Tibial nerve (tissue), 4 donors: ENCODE measurements at regions not wholly inside any gene's neighbourhood (a gene's known extent, or its start where the extent isn't known, plus 50 kb on each side); places are given as distances from the start of the nearest gene placed in this dataset.

Experiments used
- EP300 ChIP-seq, 2 donors: sonication (generic); formaldehyde crosslinking; IDR thresholded peaks; one replicate each; pipeline ENCODE4 v1.6.1; 2017; ENCODE audit warnings: antibody characterized with exemption in 2 of 2, mild to moderate bottlenecking in 1 of 2
- POLR2A ChIP-seq, 2 donors: fragments of 450-650 bp; IDR thresholded peaks; one replicate each; pipeline ENCODE4 v1.6.1; 2017; ENCODE audit warnings: antibody characterized with exemption in 2 of 2, mild to moderate bottlenecking in 2 of 2, moderate library complexity in 2 of 2
- TF ChIP-seq, protein P1 (sequence below), 5 experiments: fragments of 200-600 bp in 3 of 5; fragments of 450-650 bp in 2 of 5; sonication (generic) in 3 of 5; IDR thresholded peaks; one replicate each; pipeline ENCODE4 v1.5.1; 2016 to 2019; ENCODE audit warnings: antibody characterized with exemption in 5 of 5, mild to moderate bottlenecking in 3 of 5, moderate library complexity in 2 of 5

GRCh38 chr5:145105384-145105783, 729.8 kb downstream of the PRELID2 start:
- TF ChIP-seq, protein P1, sequence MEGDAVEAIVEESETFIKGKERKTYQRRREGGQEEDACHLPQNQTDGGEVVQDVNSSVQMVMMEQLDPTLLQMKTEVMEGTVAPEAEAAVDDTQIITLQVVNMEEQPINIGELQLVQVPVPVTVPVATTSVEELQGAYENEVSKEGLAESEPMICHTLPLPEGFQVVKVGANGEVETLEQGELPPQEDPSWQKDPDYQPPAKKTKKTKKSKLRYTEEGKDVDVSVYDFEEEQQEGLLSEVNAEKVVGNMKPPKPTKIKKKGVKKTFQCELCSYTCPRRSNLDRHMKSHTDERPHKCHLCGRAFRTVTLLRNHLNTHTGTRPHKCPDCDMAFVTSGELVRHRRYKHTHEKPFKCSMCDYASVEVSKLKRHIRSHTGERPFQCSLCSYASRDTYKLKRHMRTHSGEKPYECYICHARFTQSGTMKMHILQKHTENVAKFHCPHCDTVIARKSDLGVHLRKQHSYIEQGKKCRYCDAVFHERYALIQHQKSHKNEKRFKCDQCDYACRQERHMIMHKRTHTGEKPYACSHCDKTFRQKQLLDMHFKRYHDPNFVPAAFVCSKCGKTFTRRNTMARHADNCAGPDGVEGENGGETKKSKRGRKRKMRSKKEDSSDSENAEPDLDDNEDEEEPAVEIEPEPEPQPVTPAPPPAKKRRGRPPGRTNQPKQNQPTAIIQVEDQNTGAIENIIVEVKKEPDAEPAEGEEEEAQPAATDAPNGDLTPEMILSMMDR (IDR thresholded peaks at IDR 0.05) = no peak
- TF ChIP-seq POLR2A (IDR thresholded peaks at IDR 0.05) = no peak
- no peak for TF ChIP-seq EP300 (IDR thresholded peaks at IDR 0.05)
